ENCODE measurements at regions not wholly inside any gene's neighbourhood (a gene's known extent, or its start where the extent isn't known, plus 50 kb on each side); places are given as distances from the start of the nearest gene placed in this dataset.
"Not testable (repeated sequence)": the region's sequence is repeated elsewhere in the genome, so short reads cannot be mapped to it uniquely, and the experiment has no call there.

- H3K9me3 Mint-ChIP-seq, H3K4me3 Mint-ChIP-seq, H3K27me3 Mint-ChIP-seq, H3K4me1 Mint-ChIP-seq, H3K36me3 Mint-ChIP-seq: not testable (repeated sequence)
- peak overlapping the region in 1 of 3 donors; percentile 91 for H3K27ac Mint-ChIP-seq
Observed at GRCh38 chr4:49322610-49323572, 336.8 kb downstream of the CWH43 start.

GRCh38 chr4:49323573-49323940, 337.5 kb downstream of the CWH43 start:
- H3K9me3 Mint-ChIP-seq, H3K36me3 Mint-ChIP-seq, H3K4me1 Mint-ChIP-seq, H3K4me3 Mint-ChIP-seq, H3K27me3 Mint-ChIP-seq: not testable (repeated sequence)
- H3K27ac Mint-ChIP-seq: peak overlapping the region in 1 of 3 donors; percentile 91

Data from IgD-negative memory B cell (primary cell).